ENCODE measurements at regions not wholly inside any gene's neighbourhood (a gene's known extent, or its start where the extent isn't known, plus 50 kb on each side); places are given as distances from the start of the nearest gene placed in this dataset.

DNA sequence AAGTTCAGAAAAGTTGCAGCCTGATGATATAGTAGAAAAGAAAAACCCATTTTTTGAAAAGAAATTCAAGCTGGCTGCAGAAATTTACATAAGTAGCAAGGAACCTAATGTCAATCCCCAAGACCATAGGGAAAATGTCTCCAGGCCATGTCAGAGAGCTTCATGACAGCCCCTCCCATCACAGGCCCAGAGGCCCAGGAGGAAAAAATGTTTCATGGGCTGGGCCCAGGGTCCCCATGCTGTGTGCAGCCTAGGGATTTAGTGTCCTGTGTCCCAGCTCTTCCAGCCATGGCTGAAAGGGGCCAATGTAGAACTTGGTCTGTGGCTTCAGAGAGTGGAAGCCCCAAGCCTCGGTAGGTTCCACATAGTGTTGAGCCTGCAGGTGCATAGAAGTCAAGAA, 220.3 kb downstream of the CSNK1G3 start:
- Histone ChIP-seq H3K23me2 (ENCODE audit: insufficient read length, low read depth, low read length, poor library complexity, severe bottlenecking) (no peaks in the 10 kb centered on the region), H4K8ac (replicated peaks; ENCODE audit: insufficient read length, low read depth, low read length) (no peak overlapping the region), H3K79me2 (ENCODE audit: insufficient read depth, low read length) (no peaks in the 10 kb centered on the region), H3K27ac (ENCODE audit: insufficient read length, low read depth, low read length) (no peak overlapping the region), H3K79me1 (ENCODE audit: insufficient read depth, low read depth, low read length, poor library complexity, severe bottlenecking) (no peaks in the 10 kb centered on the region), H3K4me1 (ENCODE audit: insufficient read depth, low read length) (no peaks in the 10 kb centered on the region), H3T11ph (ENCODE audit: low read length) (no peak overlapping the region), H2AFZ (ENCODE audit: low read length) (no peak overlapping the region), H2BK120ac (ENCODE audit: low read depth, low read length, poor library complexity, severe bottlenecking) (no peak overlapping the region), H2BK15ac (ENCODE audit: low read depth, low read length) (no peak overlapping the region), H3K4me2 (ENCODE audit: insufficient read depth, insufficient read length, low read length) (no peak overlapping the region), H3K9me3 (ENCODE audit: control insufficient read depth, low read depth, low read length) (no peaks in the 10 kb centered on the region), H4K91ac (ENCODE audit: insufficient read length, low read depth, low read length) (no peak overlapping the region), H3K14ac (ENCODE audit: insufficient read depth, low read length) (no peak overlapping the region), H2BK5ac (ENCODE audit: insufficient read length, low read length) (no peak overlapping the region), H3K27me3 (ENCODE audit: insufficient read depth, low read length) (no peaks in the 10 kb centered on the region), H3K23ac (ENCODE audit: insufficient read length, low read depth, low read length) (no peak overlapping the region), H4K5ac (ENCODE audit: insufficient read length, low read depth, low read length) (no peak overlapping the region), H2AK5ac (ENCODE audit: insufficient read length, low read length) (no peak overlapping the region), H2BK12ac (ENCODE audit: insufficient read length, low read depth, low read length) (no peak overlapping the region), H3K56ac (ENCODE audit: insufficient read length, low read depth, low read length) (no peak overlapping the region), H2BK20ac (ENCODE audit: low read depth, low read length, poor library complexity, severe bottlenecking) (no peak overlapping the region), H3K9ac (ENCODE audit: extremely low read depth, insufficient read length, low read length) (no peak overlapping the region), H3K4ac (ENCODE audit: low read depth, low read length) (no peak overlapping the region), H4K20me1 (ENCODE audit: control insufficient read depth, insufficient read depth, insufficient read length) (no peaks in the 10 kb centered on the region), H3K18ac (ENCODE audit: insufficient read length, low read depth, low read length) (no peak overlapping the region)
- no peak for DNase-seq
- TF ChIP-seq, protein P1, sequence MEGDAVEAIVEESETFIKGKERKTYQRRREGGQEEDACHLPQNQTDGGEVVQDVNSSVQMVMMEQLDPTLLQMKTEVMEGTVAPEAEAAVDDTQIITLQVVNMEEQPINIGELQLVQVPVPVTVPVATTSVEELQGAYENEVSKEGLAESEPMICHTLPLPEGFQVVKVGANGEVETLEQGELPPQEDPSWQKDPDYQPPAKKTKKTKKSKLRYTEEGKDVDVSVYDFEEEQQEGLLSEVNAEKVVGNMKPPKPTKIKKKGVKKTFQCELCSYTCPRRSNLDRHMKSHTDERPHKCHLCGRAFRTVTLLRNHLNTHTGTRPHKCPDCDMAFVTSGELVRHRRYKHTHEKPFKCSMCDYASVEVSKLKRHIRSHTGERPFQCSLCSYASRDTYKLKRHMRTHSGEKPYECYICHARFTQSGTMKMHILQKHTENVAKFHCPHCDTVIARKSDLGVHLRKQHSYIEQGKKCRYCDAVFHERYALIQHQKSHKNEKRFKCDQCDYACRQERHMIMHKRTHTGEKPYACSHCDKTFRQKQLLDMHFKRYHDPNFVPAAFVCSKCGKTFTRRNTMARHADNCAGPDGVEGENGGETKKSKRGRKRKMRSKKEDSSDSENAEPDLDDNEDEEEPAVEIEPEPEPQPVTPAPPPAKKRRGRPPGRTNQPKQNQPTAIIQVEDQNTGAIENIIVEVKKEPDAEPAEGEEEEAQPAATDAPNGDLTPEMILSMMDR (conservative IDR thresholded peaks at IDR 0.05) = no peak
- no peaks in the 10 kb centered on the region for H3K4me1 Mint-ChIP-seq
- no CpG with 5 or more reads among the region's 1 CpG for WGBS (ENCODE audit: extremely low coverage, insufficient read length, low lambda C conversion rate)
- no peak overlapping the region for H3K4me3 Mint-ChIP-seq
- no peak overlapping the region for H3K27ac Mint-ChIP-seq
- H3K9me3 Mint-ChIP-seq = peaks cover 39 to 51% of the 10 kb centered on the region in 2 experiments
- H3K27me3 Mint-ChIP-seq (ENCODE audit: low read depth) = no peaks in the 10 kb centered on the region
- H3K36me3 Mint-ChIP-seq (ENCODE audit: insufficient read depth in 1 of 3, low read depth in 3 of 3) = peaks cover 27 to 49% (median 35%) of the 10 kb centered on the region in 3 experiments
